ENCODE measurements at regions not wholly inside any gene's neighbourhood (a gene's known extent, or its start where the extent isn't known, plus 50 kb on each side); places are given as distances from the start of the nearest gene placed in this dataset.
A peak's percentile ranks its signal among the peaks of the same experiment; 100 is the strongest.

GRCh38 chr13:104318121-104318520 lies 1251.9 kb upstream of the SLC10A2 start:
- peak in 1 of 2 experiments; percentile 58 for DNase-seq

GRCh38 chr13:104315606-104316005 lies 1249.4 kb upstream of the SLC10A2 start:
- no peak for DNase-seq

- DNase-seq = no peak
Observed at GRCh38 chr13:104314926-104315535, 1248.8 kb upstream of the SLC10A2 start.

- DNase-seq = no peak
Observed at GRCh38 chr13:104314321-104314720, 1248.1 kb upstream of the SLC10A2 start.

- no peak for DNase-seq
Observed at GRCh38 chr13:104310861-104311260, 1244.6 kb upstream of the SLC10A2 start.

- DNase-seq = no peak
Observed at GRCh38 chr13:104309431-104309830, 1243.2 kb upstream of the SLC10A2 start.

- peak; percentile 52 to 74 for DNase-seq
Observed at GRCh38 chr13:104301171-104301975, 1235.2 kb upstream of the SLC10A2 start.

- DNase-seq = no peak
Observed at GRCh38 chr13:104297075-104297474, 1230.9 kb upstream of the SLC10A2 start.

- no peak for DNase-seq
Observed at GRCh38 chr13:104296286-104296685, 1230.1 kb upstream of the SLC10A2 start.

GRCh38 chr13:104295537-104295936 lies 1229.3 kb upstream of the SLC10A2 start:
- no peak for DNase-seq

GRCh38 chr13:104289400-104289799 lies 1223.2 kb upstream of the SLC10A2 start:
- no peak for DNase-seq

- DNase-seq = no peak
Observed at GRCh38 chr13:104288496-104288895, 1222.3 kb upstream of the SLC10A2 start.

- DNase-seq = no peak
Observed at GRCh38 chr13:104286566-104287290, 1220.5 kb upstream of the SLC10A2 start.

GRCh38 chr13:104281910-104282309 lies 1215.7 kb upstream of the SLC10A2 start:
- DNase-seq = no peak

GRCh38 chr13:104270731-104271130 lies 1204.5 kb upstream of the SLC10A2 start:
- DNase-seq = peak in 1 of 2 experiments; percentile 64

GRCh38 chr13:104267206-104267811 lies 1201.1 kb upstream of the SLC10A2 start:
- no peak for DNase-seq

GRCh38 chr13:104256701-104257100 lies 1190.5 kb upstream of the SLC10A2 start:
- DNase-seq = peak; percentile 53 to 86

GRCh38 chr13:104253063-104253680 lies 1187.0 kb upstream of the SLC10A2 start:
- peak in 1 of 2 experiments; percentile 17 for DNase-seq

- no peak for DNase-seq
Observed at GRCh38 chr13:104251931-104252330, 1185.7 kb upstream of the SLC10A2 start.

GRCh38 chr13:104246955-104247354 lies 1180.7 kb upstream of the SLC10A2 start:
- DNase-seq = no peak

- no peak for DNase-seq
Observed at GRCh38 chr13:104206450-104207044, 1140.3 kb upstream of the SLC10A2 start.

GRCh38 chr13:104204177-104204576 lies 1138.0 kb upstream of the SLC10A2 start:
- DNase-seq = no peak
